ENCODE measurements at regions not wholly inside any gene's neighbourhood (a gene's known extent, or its start where the extent isn't known, plus 50 kb on each side); places are given as distances from the start of the nearest gene placed in this dataset.

DNA sequence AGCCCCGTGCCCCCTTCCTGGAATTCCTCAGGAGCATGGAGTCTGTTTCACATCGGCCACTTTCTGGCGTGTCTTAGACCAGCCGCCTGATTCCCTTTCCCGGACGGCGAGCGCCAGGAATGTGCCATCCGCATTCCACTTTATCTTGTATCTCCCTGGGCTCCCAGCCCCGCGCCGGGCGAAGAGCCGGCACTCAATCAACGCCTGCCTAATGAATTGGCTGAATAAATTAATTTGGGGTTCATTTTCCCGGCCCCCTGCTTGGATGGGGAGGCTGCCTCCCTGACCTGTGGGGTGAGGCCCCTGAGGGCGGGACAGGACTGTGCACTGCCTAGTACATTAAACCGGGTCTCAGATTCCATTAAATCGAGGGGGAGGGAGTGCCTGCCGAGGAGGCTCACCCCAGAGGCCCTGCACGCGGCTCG is 282.3 kb upstream of the TNRC6C start:
- peaks cover 17% of the 10 kb centered on the region for H3K27me3 ChIP-seq (ENCODE audit: control insufficient read depth, insufficient read depth, low read length)
- 29% methylated on average over 22 of the region's 23 CpGs for WGBS (ENCODE audit: insufficient coverage)
- H3K27ac ChIP-seq (ENCODE audit: low read length) = no peak overlapping the region
- H3K36me3 ChIP-seq (ENCODE audit: control insufficient read depth, insufficient read depth, low read length) = no peaks in the 10 kb centered on the region
- no peak overlapping the region for H3K4me3 ChIP-seq (ENCODE audit: low read length)
- H3K9me3 ChIP-seq (replicated peaks; ENCODE audit: control insufficient read depth, low read depth, low read length) = no peaks in the 10 kb centered on the region
- peaks cover 37% of the 10 kb centered on the region for H3K4me1 ChIP-seq (ENCODE audit: control insufficient read depth, insufficient read depth, low read length)
- no peak for DNase-seq

DNA sequence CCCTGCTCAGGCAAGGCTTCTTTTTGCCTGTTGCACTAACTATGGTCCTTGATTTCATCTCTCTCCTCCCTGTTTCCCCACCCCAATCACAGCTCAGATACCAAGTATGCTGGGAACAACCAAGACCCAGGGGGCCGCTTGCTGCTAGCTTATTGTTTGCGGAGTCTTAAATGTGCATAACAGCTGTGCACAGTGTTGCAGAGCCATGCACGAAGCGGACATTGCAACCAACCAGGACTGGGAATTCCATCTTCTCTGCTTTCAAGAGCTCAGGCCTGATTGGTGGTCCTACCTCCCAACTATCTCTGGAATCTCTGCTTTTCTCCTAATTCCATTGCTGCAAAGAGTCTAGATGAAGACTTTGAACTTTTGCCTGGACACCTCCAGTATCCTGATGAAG is 281.3 kb upstream of the TNRC6C start:
- Histone ChIP-seq H3K4me1 (ENCODE audit: control insufficient read depth, insufficient read depth, low read length) (peaks cover 44% of the 10 kb centered on the region), H3K27me3 (ENCODE audit: control insufficient read depth, insufficient read depth, low read length) (peaks cover 17% of the 10 kb centered on the region), H3K9me3 (replicated peaks; ENCODE audit: control insufficient read depth, low read depth, low read length) (no peaks in the 10 kb centered on the region), H3K27ac (ENCODE audit: low read length) (peak overlapping the region; percentile 52), H3K4me3 (ENCODE audit: low read length) (no peak overlapping the region), H3K36me3 (ENCODE audit: control insufficient read depth, insufficient read depth, low read length) (no peaks in the 10 kb centered on the region)
- DNase-seq = peak; percentile 91
- WGBS (ENCODE audit: insufficient coverage) = 11% methylated on average over 4 of the region's 4 CpGs

DNA sequence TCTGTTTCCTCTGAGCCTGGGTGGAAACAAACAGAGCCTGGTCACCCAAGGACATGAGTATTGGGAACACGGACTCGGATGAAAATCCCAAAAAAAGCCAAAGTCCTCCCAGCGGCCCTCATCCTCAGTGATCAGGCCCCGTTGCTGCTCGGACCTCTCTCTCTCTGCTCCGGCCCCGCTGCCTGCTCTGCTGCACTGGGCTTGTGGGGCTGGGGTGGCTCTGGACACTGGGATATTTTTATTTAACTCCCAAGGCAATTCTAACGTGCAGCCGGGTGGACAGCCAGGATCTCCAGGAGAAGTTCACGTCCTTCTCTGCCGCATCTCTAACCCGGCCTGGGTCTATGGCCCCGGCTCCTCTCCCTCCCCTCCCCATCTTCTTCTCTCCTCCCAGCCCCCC is 280.9 kb upstream of the TNRC6C start:
- DNase-seq = no peak
- H3K4me3 ChIP-seq (ENCODE audit: low read length) = no peak overlapping the region
- peaks cover 17% of the 10 kb centered on the region for H3K27me3 ChIP-seq (ENCODE audit: control insufficient read depth, insufficient read depth, low read length)
- peaks cover 46% of the 10 kb centered on the region for H3K4me1 ChIP-seq (ENCODE audit: control insufficient read depth, insufficient read depth, low read length)
- H3K27ac ChIP-seq (ENCODE audit: low read length) = peak overlapping the region; percentile 52
- 23% methylated on average over 12 of the region's 13 CpGs for WGBS (ENCODE audit: insufficient coverage)
- H3K36me3 ChIP-seq (ENCODE audit: control insufficient read depth, insufficient read depth, low read length) = no peaks in the 10 kb centered on the region
- H3K9me3 ChIP-seq (replicated peaks; ENCODE audit: control insufficient read depth, low read depth, low read length) = no peaks in the 10 kb centered on the region

- Histone ChIP-seq H3K27me3 (ENCODE audit: control insufficient read depth, insufficient read depth, low read length) (peaks cover 15% of the 10 kb centered on the region), H3K27ac (ENCODE audit: low read length) (no peak overlapping the region), H3K9me3 (replicated peaks; ENCODE audit: control insufficient read depth, low read depth, low read length) (no peaks in the 10 kb centered on the region), H3K4me1 (ENCODE audit: control insufficient read depth, insufficient read depth, low read length) (peaks cover 46% of the 10 kb centered on the region), H3K36me3 (ENCODE audit: control insufficient read depth, insufficient read depth, low read length) (no peaks in the 10 kb centered on the region), H3K4me3 (ENCODE audit: low read length) (no peak overlapping the region)
- 71% methylated on average over 7 of the region's 9 CpGs for WGBS (ENCODE audit: insufficient coverage)
- DNase-seq = no peak
These were observed 278.9 kb upstream of the TNRC6C start for GRCh38 chr17:77679589-77679988.

DNA sequence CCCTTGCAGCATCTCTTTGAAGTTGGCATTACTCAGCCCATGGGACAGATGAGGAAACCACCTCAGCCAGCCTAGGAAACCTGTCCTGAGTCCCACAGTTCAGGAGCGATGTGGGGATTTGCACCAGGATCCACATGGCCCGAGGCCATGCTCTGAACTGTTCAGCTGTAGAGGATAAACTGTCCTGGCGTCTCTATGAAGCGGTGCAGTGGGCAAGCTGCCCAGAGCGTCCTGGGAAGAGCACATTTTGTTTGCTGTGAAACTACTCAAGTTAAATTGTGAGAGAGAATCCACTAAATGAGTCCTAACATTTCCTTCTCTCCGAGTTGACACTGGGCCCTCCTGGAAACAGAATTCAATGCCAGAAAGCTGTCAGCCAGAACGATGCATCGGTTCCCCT is 276.6 kb upstream of the TNRC6C start:
- Histone ChIP-seq H3K4me3 (ENCODE audit: low read length) (no peak overlapping the region), H3K4me1 (ENCODE audit: control insufficient read depth, insufficient read depth, low read length) (peaks cover 32% of the 10 kb centered on the region), H3K27me3 (ENCODE audit: control insufficient read depth, insufficient read depth, low read length) (peaks cover 3% of the 10 kb centered on the region), H3K9me3 (replicated peaks; ENCODE audit: control insufficient read depth, low read depth, low read length) (no peaks in the 10 kb centered on the region), H3K36me3 (ENCODE audit: control insufficient read depth, insufficient read depth, low read length) (no peaks in the 10 kb centered on the region), H3K27ac (ENCODE audit: low read length) (no peak overlapping the region)
- peak; percentile 96 for DNase-seq
- 12% methylated on average over 6 of the region's 8 CpGs for WGBS (ENCODE audit: insufficient coverage)

GRCh38 chr17:77684803-77685798 is 273.4 kb upstream of the TNRC6C start:
- no peaks in the 10 kb centered on the region for H3K36me3 ChIP-seq (ENCODE audit: control insufficient read depth, insufficient read depth, low read length)
- H3K27me3 ChIP-seq (ENCODE audit: control insufficient read depth, insufficient read depth, low read length) = peaks cover 3% of the 10 kb centered on the region
- H3K4me1 ChIP-seq (ENCODE audit: control insufficient read depth, insufficient read depth, low read length) = peaks cover 12% of the 10 kb centered on the region
- no peaks in the 10 kb centered on the region for H3K9me3 ChIP-seq (replicated peaks; ENCODE audit: control insufficient read depth, low read depth, low read length)
- whole genome bisulfite sequencing (ENCODE audit: insufficient coverage) = 44% methylated on average over 8 of the region's 15 CpGs
- no peak overlapping the region for H3K4me3 ChIP-seq (ENCODE audit: low read length)
- DNase-seq = no peak
- no peak overlapping the region for H3K27ac ChIP-seq (ENCODE audit: low read length)

GRCh38 chr17:77685881-77686486 is 272.5 kb upstream of the TNRC6C start:
- WGBS (ENCODE audit: insufficient coverage) = 92% methylated on average over 3 of the region's 3 CpGs
- Histone ChIP-seq H3K36me3 (ENCODE audit: control insufficient read depth, insufficient read depth, low read length) (no peaks in the 10 kb centered on the region), H3K9me3 (replicated peaks; ENCODE audit: control insufficient read depth, low read depth, low read length) (no peaks in the 10 kb centered on the region)

GRCh38 chr17:77686903-77687302 is 271.6 kb upstream of the TNRC6C start:
- H3K4me3 ChIP-seq (ENCODE audit: low read length) = no peak overlapping the region
- no peaks in the 10 kb centered on the region for H3K36me3 ChIP-seq (ENCODE audit: control insufficient read depth, insufficient read depth, low read length)
- no peak overlapping the region for H3K27ac ChIP-seq (ENCODE audit: low read length)
- no peaks in the 10 kb centered on the region for H3K9me3 ChIP-seq (replicated peaks; ENCODE audit: control insufficient read depth, low read depth, low read length)
- H3K4me1 ChIP-seq (ENCODE audit: control insufficient read depth, insufficient read depth, low read length) = peaks cover 20% of the 10 kb centered on the region
- WGBS (ENCODE audit: insufficient coverage) = no CpG with 5 or more reads among the region's 8 CpGs
- no peak for DNase-seq
- H3K27me3 ChIP-seq (ENCODE audit: control insufficient read depth, insufficient read depth, low read length) = peaks cover 11% of the 10 kb centered on the region

More at GRCh38 chr17:77685881-77686486, 272.5 kb upstream of the TNRC6C start:
- Histone ChIP-seq H3K4me1 (ENCODE audit: control insufficient read depth, insufficient read depth, low read length) (peaks cover 18% of the 10 kb centered on the region), H3K27ac (ENCODE audit: low read length) (no peak overlapping the region), H3K27me3 (ENCODE audit: control insufficient read depth, insufficient read depth, low read length) (peaks cover 5% of the 10 kb centered on the region), H3K4me3 (ENCODE audit: low read length) (no peak overlapping the region)
- DNase-seq = no peak

- DNase-seq = no peak
- Histone ChIP-seq H3K4me3 (ENCODE audit: low read length) (no peak overlapping the region), H3K27me3 (ENCODE audit: control insufficient read depth, insufficient read depth, low read length) (peaks cover 11% of the 10 kb centered on the region), H3K4me1 (ENCODE audit: control insufficient read depth, insufficient read depth, low read length) (peaks cover 15% of the 10 kb centered on the region), H3K27ac (ENCODE audit: low read length) (no peak overlapping the region), H3K36me3 (ENCODE audit: control insufficient read depth, insufficient read depth, low read length) (no peaks in the 10 kb centered on the region), H3K9me3 (replicated peaks; ENCODE audit: control insufficient read depth, low read depth, low read length) (no peaks in the 10 kb centered on the region)
- WGBS (ENCODE audit: insufficient coverage) = no CpG with 5 or more reads among the region's 6 CpGs
These were observed 271.1 kb upstream of the TNRC6C start for GRCh38 chr17:77687417-77687816.

GRCh38 chr17:77687921-77688320 is 270.6 kb upstream of the TNRC6C start:
- Histone ChIP-seq H3K9me3 (replicated peaks; ENCODE audit: control insufficient read depth, low read depth, low read length) (no peaks in the 10 kb centered on the region), H3K4me1 (ENCODE audit: control insufficient read depth, insufficient read depth, low read length) (peaks cover 15% of the 10 kb centered on the region), H3K27me3 (ENCODE audit: control insufficient read depth, insufficient read depth, low read length) (peaks cover 11% of the 10 kb centered on the region), H3K4me3 (ENCODE audit: low read length) (no peak overlapping the region), H3K27ac (ENCODE audit: low read length) (no peak overlapping the region), H3K36me3 (ENCODE audit: control insufficient read depth, insufficient read depth, low read length) (no peaks in the 10 kb centered on the region)
- DNase-seq = no peak
- WGBS (ENCODE audit: insufficient coverage) = 92% methylated on average over 15 of the region's 16 CpGs

Data from muscle of leg (tissue), 3 donors.